Panc1 (cell line): ENCODE measurements at regions not wholly inside any gene's neighbourhood (a gene's known extent, or its start where the extent isn't known, plus 50 kb on each side); places are given as distances from the start of the nearest gene placed in this dataset.
A peak's percentile ranks its signal among the peaks of the same experiment; 100 is the strongest.

Experiments
- POLR2AphosphoS5 ChIP-seq: IDR thresholded peaks from 2 replicates; pipeline ENCODE4 v1.6.1; 2012; ENCODE audit warnings: mild to moderate bottlenecking, low read depth, low read length, moderate library complexity
- SIN3A ChIP-seq: IDR thresholded peaks from 2 replicates; pipeline ENCODE4 v1.6.1; 2012; ENCODE audit warnings: low read depth, mild to moderate bottlenecking, low read length, moderate library complexity, borderline replicate concordance; ENCODE audit not compliant: insufficient read depth
- TCF7L2 ChIP-seq: IDR thresholded peaks from 2 replicates; pipeline ENCODE4 v1.6.1; 2011; ENCODE audit warnings: mild to moderate bottlenecking, low read depth, low read length, inconsistent platforms
- TF ChIP-seq, protein P1 (sequence below): fragments of 450-650 bp; IDR thresholded peaks from 2 replicates; pipeline ENCODE4 v1.5.1; 2017; ENCODE audit warnings: mild to moderate bottlenecking

- TF ChIP-seq, protein P1, sequence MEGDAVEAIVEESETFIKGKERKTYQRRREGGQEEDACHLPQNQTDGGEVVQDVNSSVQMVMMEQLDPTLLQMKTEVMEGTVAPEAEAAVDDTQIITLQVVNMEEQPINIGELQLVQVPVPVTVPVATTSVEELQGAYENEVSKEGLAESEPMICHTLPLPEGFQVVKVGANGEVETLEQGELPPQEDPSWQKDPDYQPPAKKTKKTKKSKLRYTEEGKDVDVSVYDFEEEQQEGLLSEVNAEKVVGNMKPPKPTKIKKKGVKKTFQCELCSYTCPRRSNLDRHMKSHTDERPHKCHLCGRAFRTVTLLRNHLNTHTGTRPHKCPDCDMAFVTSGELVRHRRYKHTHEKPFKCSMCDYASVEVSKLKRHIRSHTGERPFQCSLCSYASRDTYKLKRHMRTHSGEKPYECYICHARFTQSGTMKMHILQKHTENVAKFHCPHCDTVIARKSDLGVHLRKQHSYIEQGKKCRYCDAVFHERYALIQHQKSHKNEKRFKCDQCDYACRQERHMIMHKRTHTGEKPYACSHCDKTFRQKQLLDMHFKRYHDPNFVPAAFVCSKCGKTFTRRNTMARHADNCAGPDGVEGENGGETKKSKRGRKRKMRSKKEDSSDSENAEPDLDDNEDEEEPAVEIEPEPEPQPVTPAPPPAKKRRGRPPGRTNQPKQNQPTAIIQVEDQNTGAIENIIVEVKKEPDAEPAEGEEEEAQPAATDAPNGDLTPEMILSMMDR: peak; percentile 99
- TF ChIP-seq POLR2AphosphoS5 (no peak), SIN3A (no peak), TCF7L2 (no peak)
Measured at GRCh38 chr15:77543159-77543882, 89.4 kb downstream of the LINGO1 start.
